SK-MEL-5 (cell line): ENCODE measurements at regions not wholly inside any gene's neighbourhood (a gene's known extent, or its start where the extent isn't known, plus 50 kb on each side); places are given as distances from the start of the nearest gene placed in this dataset.
"Not testable (repeated sequence)": the region's sequence is repeated elsewhere in the genome, so short reads cannot be mapped to it uniquely, and the experiment has no call there.

Experiments used
- DNase-seq: peaks from one replicate; pipeline ENCODE4 v3.0.0-alpha.2; 2016; ENCODE audit warnings: low read depth, low spot score
- in situ Hi-C: cut with HindIII; loops from 2 replicates; pipeline ENCODE4 v1.10.0; 2016; ENCODE audit warnings: low sequenced_read_pairs, high pct_unique_total_duplicates, low pct_unique_long_range_greater_than_20kb

- in situ Hi-C loops, DNase-seq: not testable (repeated sequence)
Measured at GRCh38 chr15:20339086-20339791, 202.4 kb downstream of the GOLGA6L6 start.

GRCh38 chr15:20338671-20339070 is 202.9 kb downstream of the GOLGA6L6 start:
- DNase-seq, in situ Hi-C loops: not testable (repeated sequence)

GRCh38 chr15:20337238-20337637 is 204.4 kb downstream of the GOLGA6L6 start:
- in situ Hi-C loops, DNase-seq: not testable (repeated sequence)

- in situ Hi-C loops, DNase-seq: not testable (repeated sequence)
Measured at GRCh38 chr15:20334451-20334850, 207.1 kb downstream of the GOLGA6L6 start.

GRCh38 chr15:20325751-20326150 is 215.8 kb downstream of the GOLGA6L6 start:
- DNase-seq, in situ Hi-C loops: not testable (repeated sequence)

GRCh38 chr15:20317132-20317531 is 224.5 kb downstream of the GOLGA6L6 start:
- DNase-seq, in situ Hi-C loops: not testable (repeated sequence)

GRCh38 chr15:20311014-20311680 is 230.5 kb downstream of the GOLGA6L6 start:
- in situ Hi-C loops, DNase-seq: not testable (repeated sequence)

- in situ Hi-C loops, result no loop called here
- no peak for DNase-seq
Measured at GRCh38 chr15:20310603-20311002, 231.0 kb downstream of the GOLGA6L6 start.

GRCh38 chr15:20309966-20310365 is 231.6 kb downstream of the GOLGA6L6 start:
- DNase-seq, in situ Hi-C loops: not testable (repeated sequence)

- DNase-seq, in situ Hi-C loops: not testable (repeated sequence)
Measured at GRCh38 chr15:20309395-20309794, 232.2 kb downstream of the GOLGA6L6 start.

- DNase-seq, in situ Hi-C loops: not testable (repeated sequence)
Measured at GRCh38 chr15:20308027-20308690, 233.4 kb downstream of the GOLGA6L6 start.

GRCh38 chr15:20307137-20307536 is 234.5 kb downstream of the GOLGA6L6 start:
- DNase-seq, in situ Hi-C loops: not testable (repeated sequence)

GRCh38 chr15:20306497-20307106 is 235.0 kb downstream of the GOLGA6L6 start:
- in situ Hi-C loops, DNase-seq: not testable (repeated sequence)

GRCh38 chr15:20305912-20306311 is 235.7 kb downstream of the GOLGA6L6 start:
- in situ Hi-C loops, DNase-seq: not testable (repeated sequence)

- DNase-seq, in situ Hi-C loops: not testable (repeated sequence)
Measured at GRCh38 chr15:20305015-20305465, 236.6 kb downstream of the GOLGA6L6 start.

GRCh38 chr15:20304282-20305014 is 237.2 kb downstream of the GOLGA6L6 start:
- in situ Hi-C loops, DNase-seq: not testable (repeated sequence)
